ENCODE measurements at regions not wholly inside any gene's neighbourhood (a gene's known extent, or its start where the extent isn't known, plus 50 kb on each side); places are given as distances from the start of the nearest gene placed in this dataset.

DNA sequence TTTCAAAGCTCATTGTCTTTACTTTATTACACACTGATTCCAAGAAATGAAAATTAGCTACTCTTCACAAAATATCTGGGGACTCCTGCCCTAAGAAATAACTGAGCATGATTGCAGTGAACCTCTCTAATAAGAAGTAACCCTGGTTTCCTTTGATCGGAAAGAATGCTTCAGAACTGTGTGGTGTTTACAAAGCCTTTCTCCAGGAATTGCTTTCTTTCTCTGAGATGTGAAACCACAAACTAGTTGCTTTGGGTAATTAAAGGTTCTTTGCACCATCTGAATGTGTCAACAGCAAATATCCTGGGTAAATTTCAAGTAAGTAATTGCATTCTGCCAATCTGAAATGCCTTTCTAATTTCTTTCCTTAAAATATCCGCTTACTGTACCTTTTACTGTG is 292.9 kb upstream of the SLIT2 start:
- no peaks in the 10 kb centered on the region for H3K36me3 ChIP-seq
- H3K4me3 ChIP-seq, result no peak overlapping the region
- H3K4me1 ChIP-seq, result no peaks in the 10 kb centered on the region
- TF ChIP-seq, protein P1, sequence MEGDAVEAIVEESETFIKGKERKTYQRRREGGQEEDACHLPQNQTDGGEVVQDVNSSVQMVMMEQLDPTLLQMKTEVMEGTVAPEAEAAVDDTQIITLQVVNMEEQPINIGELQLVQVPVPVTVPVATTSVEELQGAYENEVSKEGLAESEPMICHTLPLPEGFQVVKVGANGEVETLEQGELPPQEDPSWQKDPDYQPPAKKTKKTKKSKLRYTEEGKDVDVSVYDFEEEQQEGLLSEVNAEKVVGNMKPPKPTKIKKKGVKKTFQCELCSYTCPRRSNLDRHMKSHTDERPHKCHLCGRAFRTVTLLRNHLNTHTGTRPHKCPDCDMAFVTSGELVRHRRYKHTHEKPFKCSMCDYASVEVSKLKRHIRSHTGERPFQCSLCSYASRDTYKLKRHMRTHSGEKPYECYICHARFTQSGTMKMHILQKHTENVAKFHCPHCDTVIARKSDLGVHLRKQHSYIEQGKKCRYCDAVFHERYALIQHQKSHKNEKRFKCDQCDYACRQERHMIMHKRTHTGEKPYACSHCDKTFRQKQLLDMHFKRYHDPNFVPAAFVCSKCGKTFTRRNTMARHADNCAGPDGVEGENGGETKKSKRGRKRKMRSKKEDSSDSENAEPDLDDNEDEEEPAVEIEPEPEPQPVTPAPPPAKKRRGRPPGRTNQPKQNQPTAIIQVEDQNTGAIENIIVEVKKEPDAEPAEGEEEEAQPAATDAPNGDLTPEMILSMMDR (IDR thresholded peaks at IDR 0.05), result no peak
- no peak for TF ChIP-seq POLR2AphosphoS5 (IDR thresholded peaks at IDR 0.05)
- TF ChIP-seq POLR2A (IDR thresholded peaks at IDR 0.05), result no peak
- WGBS, 2 donors (ENCODE audit: low coverage in 1 of 2), result 91 to 93% methylated on average over 2 of the region's 2 CpGs
- no peak for ATAC-seq
- no peaks in the 10 kb centered on the region for H3K27me3 ChIP-seq
- no peak overlapping the region for H3K27ac ChIP-seq
- H3K9me3 ChIP-seq, result no peaks in the 10 kb centered on the region

DNA sequence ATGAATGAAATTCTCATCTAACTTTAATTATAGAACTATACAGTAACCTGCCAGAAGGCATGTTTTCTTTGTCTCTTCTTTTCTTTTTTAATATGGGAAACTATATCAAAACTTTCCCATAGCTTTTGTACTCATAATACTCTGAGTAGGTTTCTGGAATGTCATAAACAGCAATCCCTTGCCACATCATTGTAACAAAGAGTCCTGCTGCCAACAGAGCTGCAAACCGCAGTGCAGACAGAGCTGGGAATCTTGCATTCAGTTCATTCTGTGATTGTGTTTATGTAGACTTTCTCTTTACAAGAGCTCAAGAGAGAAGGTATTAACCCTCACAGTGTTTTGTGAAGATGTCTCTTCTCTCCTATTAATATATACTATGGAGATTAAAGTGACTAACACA is 304.4 kb upstream of the SLIT2 start:
- 53% methylated on average over 1 of the region's 1 CpG; no CpG with 5 or more reads in 1 of the 2 donors for WGBS, 2 donors (ENCODE audit: low coverage in 1 of 2)
- peaks cover 0 to 37% (median 7%) of the 10 kb centered on the region in 3 donors for H3K4me1 ChIP-seq
- no peak overlapping the region for H3K4me3 ChIP-seq
- ATAC-seq, result no peak
- no peaks in the 10 kb centered on the region for H3K27me3 ChIP-seq
- H3K9me3 ChIP-seq, result no peaks in the 10 kb centered on the region
- TF ChIP-seq, protein P1 (IDR thresholded peaks at IDR 0.05), result no peak
- TF ChIP-seq POLR2A (IDR thresholded peaks at IDR 0.05), result no peak
- TF ChIP-seq POLR2AphosphoS5 (IDR thresholded peaks at IDR 0.05), result no peak
- TF ChIP-seq EP300 (IDR thresholded peaks at IDR 0.05), result no peak
- H3K27ac ChIP-seq, result no peak overlapping the region
- H3K36me3 ChIP-seq, result no peaks in the 10 kb centered on the region

DNA sequence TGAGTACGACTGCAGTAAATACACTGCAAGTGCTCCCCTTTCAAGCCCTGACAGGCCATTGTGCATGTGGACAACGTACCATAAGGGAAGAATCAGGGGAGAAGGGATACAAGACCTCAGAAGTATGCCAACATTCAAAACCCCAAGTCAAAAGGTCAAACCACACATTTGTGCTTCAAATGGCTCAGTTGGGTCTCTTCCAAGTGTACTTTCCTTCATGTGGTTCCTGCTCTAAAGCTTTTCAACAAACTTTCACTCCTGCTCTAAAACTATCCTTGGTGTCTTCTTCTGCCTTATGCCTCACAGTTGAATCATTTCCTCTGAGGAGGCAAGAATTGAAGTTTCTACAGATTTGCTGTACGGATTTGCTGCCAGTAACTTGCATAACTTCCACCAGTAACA is 305.7 kb upstream of the SLIT2 start:
- no peaks in the 10 kb centered on the region for H3K36me3 ChIP-seq
- no peak overlapping the region for H3K4me3 ChIP-seq
- 45% methylated on average over 2 of the region's 3 CpGs; no CpG with 5 or more reads in 1 of the 2 donors for WGBS, 2 donors (ENCODE audit: low coverage in 1 of 2)
- no peak for ATAC-seq
- no peaks in the 10 kb centered on the region for H3K9me3 ChIP-seq
- TF ChIP-seq POLR2AphosphoS5 (IDR thresholded peaks at IDR 0.05) (no peak), POLR2A (IDR thresholded peaks at IDR 0.05) (no peak), EP300 (IDR thresholded peaks at IDR 0.05) (no peak)
- TF ChIP-seq, protein P1 (IDR thresholded peaks at IDR 0.05), result no peak
- H3K27ac ChIP-seq, result no peak overlapping the region
- H3K27me3 ChIP-seq, result no peaks in the 10 kb centered on the region
- H3K4me1 ChIP-seq, result peaks cover 0 to 37% (median 7%) of the 10 kb centered on the region in 3 donors

GRCh38 chr4:19945501-19945900 is 306.2 kb upstream of the SLIT2 start:
- no peaks in the 10 kb centered on the region for H3K36me3 ChIP-seq
- no peaks in the 10 kb centered on the region for H3K27me3 ChIP-seq
- H3K4me1 ChIP-seq, result peaks cover 0 to 37% (median 7%) of the 10 kb centered on the region in 3 donors
- H3K4me3 ChIP-seq, result no peak overlapping the region
- TF ChIP-seq POLR2AphosphoS5 (IDR thresholded peaks at IDR 0.05) (no peak), POLR2A (IDR thresholded peaks at IDR 0.05) (no peak), EP300 (IDR thresholded peaks at IDR 0.05) (no peak)
- TF ChIP-seq, protein P1 (IDR thresholded peaks at IDR 0.05), result no peak
- no peak overlapping the region for H3K27ac ChIP-seq
- no peaks in the 10 kb centered on the region for H3K9me3 ChIP-seq
- ATAC-seq, result no peak
- 33 to 75% methylated on average over 1 to 2 of the region's 2 CpGs for WGBS, 2 donors (ENCODE audit: low coverage in 1 of 2)

GRCh38 chr4:19944806-19945205 is 306.9 kb upstream of the SLIT2 start:
- H3K4me1 ChIP-seq, result peaks cover 0 to 37% (median 7%) of the 10 kb centered on the region in 3 donors
- TF ChIP-seq POLR2AphosphoS5 (IDR thresholded peaks at IDR 0.05) (no peak), EP300 (IDR thresholded peaks at IDR 0.05) (no peak), POLR2A (IDR thresholded peaks at IDR 0.05) (no peak)
- TF ChIP-seq, protein P1 (IDR thresholded peaks at IDR 0.05), result no peak
- no peaks in the 10 kb centered on the region for H3K9me3 ChIP-seq
- no peaks in the 10 kb centered on the region for H3K27me3 ChIP-seq
- WGBS, 2 donors (ENCODE audit: low coverage in 1 of 2), result 63 to 73% methylated on average over 2 of the region's 2 CpGs
- no peaks in the 10 kb centered on the region for H3K36me3 ChIP-seq
- H3K4me3 ChIP-seq, result no peak overlapping the region
- no peak overlapping the region for H3K27ac ChIP-seq
- ATAC-seq, result no peak
